Right lobe of liver (tissue), 6 donors: ENCODE measurements at regions not wholly inside any gene's neighbourhood (a gene's known extent, or its start where the extent isn't known, plus 50 kb on each side); places are given as distances from the start of the nearest gene placed in this dataset.
"Not testable (repeated sequence)": the region's sequence is repeated elsewhere in the genome, so short reads cannot be mapped to it uniquely, and the experiment has no call there.

Experiments used
- ATAC-seq, 4 donors: fragments of 200-7000 bp; cut with Tn5 transposase; one replicate each; pipeline ENCODE4 v1.9.1; 2020; ENCODE audit warnings: mild to moderate bottlenecking in 4 of 4, moderate library complexity in 4 of 4
- DNase-seq, 3 donors: peaks; one replicate each; pipeline ENCODE4 v3.0.0-alpha.2; 2020
- H3K27ac ChIP-seq, 3 donors: fragments of 200-600 bp; one replicate each; pipeline ENCODE4 v1.8.0; 2022
- H3K27me3 ChIP-seq, 2 donors: fragments of 200-600 bp; one replicate each; pipeline ENCODE4 v1.8.0; 2022
- H3K36me3 ChIP-seq, 4 donors: fragments of 200-600 bp; sonication (generic) in 1 of 4; one replicate each; pipeline versions ENCODE4 v1.5.1 to v1.8.0; 2017 to 2022; ENCODE audit warnings: control low read depth in 1 of 4
- H3K4me1 ChIP-seq, 4 donors: fragments of 200-600 bp; sonication (generic) in 1 of 4; one replicate each; pipeline versions ENCODE4 v1.5.1 to v1.8.0; 2017 to 2022; ENCODE audit warnings: control low read depth in 1 of 4
- H3K4me3 ChIP-seq, 3 donors: fragments of 200-600 bp; one replicate each; pipeline ENCODE4 v1.8.0; 2022
- H3K9me3 ChIP-seq, 4 donors: fragments of 200-600 bp; sonication (generic) in 1 of 4; one replicate each; pipeline versions ENCODE4 v1.5.1 to v1.8.0; 2017 to 2022; ENCODE audit warnings: control low read depth in 1 of 4
- POLR2A ChIP-seq: fragments of 450-650 bp; IDR thresholded peaks from one replicate; pipeline ENCODE4 v1.6.1; 2017; ENCODE audit warnings: antibody characterized with exemption, mild to moderate bottlenecking
- WGBS: methylation state at CpG from one replicate; pipeline ENCODE4 v1.1.6; 2018; ENCODE audit warnings: low coverage, low lambda C conversion rate; ENCODE audit not compliant: insufficient coverage; ENCODE audit errors: missing lambda C conversion rate; 5-methylcytosine and 5-hydroxymethylcytosine counted together
- intact Hi-C, 2 donors: fragments of 100-400 bp; cut with DNase I; formaldehyde crosslinking; loops; one replicate each; pipeline versions ENCODE4 v1.11.2 to v1.14.1; 2022
- TF ChIP-seq, protein P1 (sequence below), 4 donors: fragments of 200-600 bp in 3 of 4; fragments of 450-650 bp in 1 of 4; IDR thresholded peaks; one replicate each; pipeline versions ENCODE4 v1.5.1 to v1.8.0; 2016 to 2022; ENCODE audit warnings: antibody characterized with exemption in 4 of 4, mild to moderate bottlenecking in 2 of 4
- donor health status: DM: no; HTN: yes; CAD: no.
- donor health status: DM: no; HTN: no; CAD: no.
- donor health status: DM: no; HTN: no; CAD: no.
- donor health status: DM: no; HTN: yes; CAD: no.
- donor health status: DM: no; HTN: yes; CAD: no.

DNA sequence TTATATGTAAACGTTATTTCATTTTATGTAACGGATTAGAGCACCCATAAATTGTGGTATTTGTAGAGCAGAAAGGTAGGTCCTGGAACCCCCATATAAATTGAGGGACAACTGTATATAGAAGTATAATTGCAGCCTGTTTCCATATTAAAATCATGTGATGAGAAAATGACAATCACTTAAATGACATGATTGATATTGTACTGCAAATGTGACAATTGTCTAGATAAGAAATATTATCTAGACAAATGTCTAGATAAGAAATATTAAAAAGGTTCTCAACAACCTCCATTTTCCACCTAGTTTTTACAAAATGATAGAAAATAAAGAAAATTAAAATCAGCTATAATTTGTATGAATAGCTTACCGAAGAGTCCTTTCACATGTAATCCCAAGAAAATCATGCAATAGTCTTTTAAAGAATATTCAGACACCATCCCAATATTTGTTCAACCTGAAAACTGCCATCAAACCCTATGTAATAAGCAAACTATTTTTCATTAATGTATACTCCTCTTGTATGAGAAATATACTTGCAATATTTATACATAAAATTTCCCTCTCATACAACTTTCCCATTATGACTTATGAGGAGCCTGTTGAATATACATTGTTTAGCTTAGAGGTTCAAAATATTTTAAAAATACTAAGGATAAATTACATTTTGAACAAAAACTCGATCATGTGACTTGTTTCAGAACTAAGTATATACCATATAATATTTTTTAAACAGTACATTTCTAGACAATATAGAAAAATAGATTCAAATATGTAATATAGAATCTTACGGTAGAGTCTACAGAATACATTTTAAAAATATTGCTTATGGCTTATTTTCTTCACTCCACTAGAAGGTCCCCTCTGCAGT lies 153.2 kb downstream of the CRPPA start:
- no peak for ATAC-seq
- H3K4me1 ChIP-seq: peaks cover 0 to 15% (median 3%) of the 10 kb centered on the region in 4 donors
- no peaks in the 10 kb centered on the region for H3K36me3 ChIP-seq
- H3K27me3 ChIP-seq: no peaks in the 10 kb centered on the region
- no peak overlapping the region for H3K27ac ChIP-seq
- H3K9me3 ChIP-seq: no peaks in the 10 kb centered on the region
- H3K4me3 ChIP-seq: no peak overlapping the region
- intact Hi-C loops: no loop called here
- no peak for DNase-seq
- TF ChIP-seq, protein P1, sequence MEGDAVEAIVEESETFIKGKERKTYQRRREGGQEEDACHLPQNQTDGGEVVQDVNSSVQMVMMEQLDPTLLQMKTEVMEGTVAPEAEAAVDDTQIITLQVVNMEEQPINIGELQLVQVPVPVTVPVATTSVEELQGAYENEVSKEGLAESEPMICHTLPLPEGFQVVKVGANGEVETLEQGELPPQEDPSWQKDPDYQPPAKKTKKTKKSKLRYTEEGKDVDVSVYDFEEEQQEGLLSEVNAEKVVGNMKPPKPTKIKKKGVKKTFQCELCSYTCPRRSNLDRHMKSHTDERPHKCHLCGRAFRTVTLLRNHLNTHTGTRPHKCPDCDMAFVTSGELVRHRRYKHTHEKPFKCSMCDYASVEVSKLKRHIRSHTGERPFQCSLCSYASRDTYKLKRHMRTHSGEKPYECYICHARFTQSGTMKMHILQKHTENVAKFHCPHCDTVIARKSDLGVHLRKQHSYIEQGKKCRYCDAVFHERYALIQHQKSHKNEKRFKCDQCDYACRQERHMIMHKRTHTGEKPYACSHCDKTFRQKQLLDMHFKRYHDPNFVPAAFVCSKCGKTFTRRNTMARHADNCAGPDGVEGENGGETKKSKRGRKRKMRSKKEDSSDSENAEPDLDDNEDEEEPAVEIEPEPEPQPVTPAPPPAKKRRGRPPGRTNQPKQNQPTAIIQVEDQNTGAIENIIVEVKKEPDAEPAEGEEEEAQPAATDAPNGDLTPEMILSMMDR (IDR thresholded peaks at IDR 0.05): no peak
- no peak for TF ChIP-seq POLR2A
- WGBS: 78% methylated on average over 5 of the region's 5 CpGs

DNA sequence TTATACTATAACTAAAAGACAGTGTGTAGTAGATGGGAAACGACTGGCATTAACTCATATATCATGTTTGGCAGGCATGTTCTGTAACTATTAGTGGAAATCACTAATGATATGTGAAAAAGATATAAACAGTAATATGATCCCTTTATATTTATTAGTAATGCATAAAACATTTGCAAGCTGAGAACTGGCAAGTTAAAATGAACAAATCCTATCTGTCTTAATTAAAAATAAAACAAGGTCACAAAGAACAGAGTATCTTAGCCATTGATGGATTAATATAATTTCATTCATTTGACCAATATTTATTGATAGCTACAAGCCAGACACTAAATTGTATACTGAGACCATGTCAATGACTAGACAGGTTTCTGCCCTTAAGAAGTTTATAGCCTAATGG lies 154.5 kb downstream of the CRPPA start:
- H3K4me1 ChIP-seq: peaks cover 0 to 15% (median 3%) of the 10 kb centered on the region in 4 donors
- ATAC-seq: no peak
- DNase-seq: no peak
- TF ChIP-seq, protein P1 (IDR thresholded peaks at IDR 0.05): no peak
- TF ChIP-seq POLR2A: no peak
- H3K9me3 ChIP-seq: no peaks in the 10 kb centered on the region
- no peaks in the 10 kb centered on the region for H3K27me3 ChIP-seq
- H3K36me3 ChIP-seq: no peaks in the 10 kb centered on the region
- H3K27ac ChIP-seq: no peak overlapping the region
- intact Hi-C loops: no loop called here
- no peak overlapping the region for H3K4me3 ChIP-seq
- 53% methylated on average over 1 of the region's 1 CpG for WGBS

DNA sequence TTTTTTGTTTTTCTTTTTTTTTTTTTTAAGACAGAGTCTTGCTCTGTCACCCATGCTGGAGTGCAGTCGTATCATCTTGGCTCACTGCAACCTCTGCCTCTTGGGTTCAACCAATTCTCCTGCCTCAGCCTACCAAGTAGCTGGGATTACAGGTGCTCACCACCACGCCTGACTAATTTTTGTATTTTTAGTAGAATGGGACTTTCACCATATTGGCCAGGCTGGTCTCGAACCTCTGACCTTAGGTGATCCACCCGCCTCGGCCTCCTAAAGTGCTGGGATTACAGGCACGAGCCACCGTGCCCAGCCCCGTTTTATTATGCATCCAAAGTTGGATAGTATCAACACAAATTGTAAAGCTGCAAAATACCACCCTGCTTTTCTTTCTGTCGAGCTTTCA lies 154.9 kb downstream of the CRPPA start:
- DNase-seq, H3K36me3 ChIP-seq, H3K27ac ChIP-seq, H3K9me3 ChIP-seq, H3K4me3 ChIP-seq, H3K27me3 ChIP-seq, intact Hi-C loops, ATAC-seq: not testable (repeated sequence)
- WGBS: 79% methylated on average over 9 of the region's 9 CpGs
- H3K4me1 ChIP-seq: peaks cover 0 to 15% (median 3%) of the 10 kb centered on the region in 4 donors

DNA sequence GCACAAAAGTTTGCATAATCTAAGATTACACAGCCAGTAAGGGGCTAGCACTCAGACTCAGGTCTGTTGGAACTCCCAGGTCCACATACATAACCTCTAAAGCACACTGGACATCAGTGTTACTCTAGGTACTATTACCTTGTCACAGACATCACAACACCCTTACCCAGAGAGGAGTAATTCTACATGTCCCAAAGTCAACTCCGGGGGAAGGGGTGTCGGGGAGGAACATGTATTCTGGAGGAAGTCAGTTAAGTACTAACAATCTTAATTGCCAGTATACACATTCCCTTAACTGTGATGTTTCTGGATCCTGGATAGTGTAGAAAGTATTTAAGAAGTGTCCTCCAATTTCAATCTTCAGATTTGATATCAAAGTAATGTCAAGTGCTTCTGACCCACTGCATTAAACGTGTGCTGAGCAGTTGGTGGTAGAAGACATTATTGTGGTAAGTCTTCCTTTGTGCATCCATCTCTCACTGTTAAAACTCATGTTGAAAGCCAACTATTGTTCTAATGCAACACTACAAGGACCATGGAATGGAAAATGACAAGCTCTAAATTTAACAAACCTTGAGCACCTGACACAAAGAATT lies 155.4 kb downstream of the CRPPA start:
- ATAC-seq (no peak), DNase-seq (no peak)
- TF ChIP-seq, protein P1 (IDR thresholded peaks at IDR 0.05): no peak
- TF ChIP-seq POLR2A: no peak
- Histone ChIP-seq H3K9me3 (no peaks in the 10 kb centered on the region), H3K27me3 (no peaks in the 10 kb centered on the region), H3K4me3 (no peak overlapping the region), H3K27ac (no peak overlapping the region), H3K4me1 (peaks cover 0 to 15% (median 3%) of the 10 kb centered on the region in 4 donors), H3K36me3 (no peaks in the 10 kb centered on the region)
- intact Hi-C loops: no loop called here
- WGBS: 89% methylated on average over 3 of the region's 3 CpGs
